Neutrophil (primary cell): ENCODE measurements at regions not wholly inside any gene's neighbourhood (a gene's known extent, or its start where the extent isn't known, plus 50 kb on each side); places are given as distances from the start of the nearest gene placed in this dataset.

Source experiments
- H3K27ac ChIP-seq: fragments of 200-600 bp; sonication (generic); 2 replicates; pipeline ENCODE4 v1.5.1; 2016; ENCODE audit warnings: mild to moderate bottlenecking, moderate library complexity
- H3K27me3 ChIP-seq: fragments of 200-600 bp; sonication (generic); 2 replicates; pipeline ENCODE4 v1.6.0; 2016; ENCODE audit warnings: mild to moderate bottlenecking
- H3K36me3 ChIP-seq: fragments of 200-600 bp; sonication (generic); 2 replicates; pipeline ENCODE4 v1.5.1; 2017
- H3K4me1 ChIP-seq, 2 experiments: fragments of 200-600 bp in 1 of 2; sonication (generic) in 1 of 2; 1 replicate in 1 of 2; 2 replicates in 1 of 2; pipeline versions ENCODE4 v1.5.1 to v1.6.1; 2013 to 2016; ENCODE audit warnings: low read depth in 1 of 2, low read length in 1 of 2, mild to moderate bottlenecking in 1 of 2, moderate library complexity in 1 of 2; ENCODE audit not compliant: control insufficient read depth in 1 of 2, insufficient read depth in 1 of 2
- H3K4me3 ChIP-seq, 2 experiments: fragments of 200-600 bp in 1 of 2; sonication (generic) in 1 of 2; 1 replicate in 1 of 2; 2 replicates in 1 of 2; pipeline ENCODE4 v1.5.1; 2013 to 2016; ENCODE audit warnings: low read depth in 1 of 2, low read length in 1 of 2, mild to moderate bottlenecking in 1 of 2, moderate library complexity in 1 of 2
- H3K9me3 ChIP-seq: fragments of 200-600 bp; sonication (generic); 2 replicates; pipeline ENCODE4 v1.5.1; 2016
- CTCF ChIP-seq: fragments of 200-600 bp; sonication (generic); IDR thresholded peaks from 2 replicates; pipeline ENCODE4 v1.5.1; 2016; ENCODE audit warnings: antibody characterized with exemption

GRCh38 chr4:111213531-111213930, 590.7 kb upstream of the PITX2 start:
- Histone ChIP-seq H3K4me3 (no peak overlapping the region), H3K27me3 (no peaks in the 10 kb centered on the region), H3K9me3 (no peaks in the 10 kb centered on the region), H3K4me1 (no peaks in the 10 kb centered on the region), H3K36me3 (no peaks in the 10 kb centered on the region), H3K27ac (no peak overlapping the region)
- no peak for TF ChIP-seq CTCF

- H3K4me1 ChIP-seq, result no peaks in the 10 kb centered on the region
- no peak overlapping the region for H3K4me3 ChIP-seq
- no peaks in the 10 kb centered on the region for H3K27me3 ChIP-seq
- TF ChIP-seq CTCF, result no peak
- no peaks in the 10 kb centered on the region for H3K9me3 ChIP-seq
- H3K27ac ChIP-seq, result no peak overlapping the region
- H3K36me3 ChIP-seq, result no peaks in the 10 kb centered on the region
These were observed 591.5 kb upstream of the PITX2 start for GRCh38 chr4:111214371-111214770.

DNA sequence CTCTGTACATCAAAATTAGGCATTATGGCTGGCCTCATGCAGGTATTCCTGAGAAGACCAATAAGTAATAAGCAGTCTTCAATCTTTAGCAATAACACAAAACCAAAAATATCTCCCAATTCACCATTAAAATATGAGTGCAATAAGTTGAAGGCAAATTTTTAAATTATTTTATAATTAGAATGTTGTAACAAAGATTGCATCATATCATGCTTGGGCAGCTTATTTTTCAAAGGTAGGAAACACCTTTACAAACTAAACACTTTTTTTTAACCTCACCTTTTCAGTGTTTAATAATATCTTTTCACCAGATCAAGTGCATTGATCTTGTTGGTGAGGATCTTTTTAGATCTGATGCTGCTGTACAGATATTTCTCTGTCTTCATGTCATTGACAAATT, 592.9 kb upstream of the PITX2 start:
- no peak for TF ChIP-seq CTCF
- Histone ChIP-seq H3K27ac (no peak overlapping the region), H3K36me3 (no peaks in the 10 kb centered on the region), H3K4me3 (no peak overlapping the region), H3K27me3 (no peaks in the 10 kb centered on the region), H3K4me1 (no peaks in the 10 kb centered on the region), H3K9me3 (no peaks in the 10 kb centered on the region)

GRCh38 chr4:111216791-111217190, 593.9 kb upstream of the PITX2 start:
- Histone ChIP-seq H3K9me3 (no peaks in the 10 kb centered on the region), H3K4me3 (no peak overlapping the region), H3K27ac (no peak overlapping the region), H3K4me1 (no peaks in the 10 kb centered on the region), H3K27me3 (no peaks in the 10 kb centered on the region), H3K36me3 (no peaks in the 10 kb centered on the region)
- TF ChIP-seq CTCF, result no peak

DNA sequence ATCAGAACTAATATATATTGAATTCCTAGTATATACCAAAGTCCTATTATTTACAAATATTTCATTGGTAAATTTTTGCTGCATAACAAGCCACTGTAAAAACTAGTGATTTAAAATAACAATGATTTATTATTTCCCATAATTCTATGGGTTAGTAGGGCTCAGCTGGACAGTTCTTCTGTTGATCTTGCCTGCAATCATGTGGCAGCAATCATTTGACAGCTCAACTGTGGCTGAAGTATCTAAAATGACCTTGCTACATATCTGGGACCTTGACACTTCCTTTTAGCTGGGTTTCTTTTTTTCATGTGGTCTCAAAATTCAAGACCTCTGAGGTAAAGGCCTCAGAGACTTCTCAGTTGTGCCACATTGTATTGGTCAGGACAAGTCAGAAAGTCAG, 598.5 kb upstream of the PITX2 start:
- no peaks in the 10 kb centered on the region for H3K36me3 ChIP-seq
- no peaks in the 10 kb centered on the region for H3K27me3 ChIP-seq
- no peaks in the 10 kb centered on the region for H3K9me3 ChIP-seq
- no peak for TF ChIP-seq CTCF
- H3K4me1 ChIP-seq, result no peaks in the 10 kb centered on the region
- no peak overlapping the region for H3K27ac ChIP-seq
- no peak overlapping the region for H3K4me3 ChIP-seq

- TF ChIP-seq CTCF, result no peak
- Histone ChIP-seq H3K27ac (no peak overlapping the region), H3K27me3 (no peaks in the 10 kb centered on the region), H3K4me3 (no peak overlapping the region), H3K9me3 (no peaks in the 10 kb centered on the region), H3K4me1 (no peaks in the 10 kb centered on the region), H3K36me3 (no peaks in the 10 kb centered on the region)
These were observed 605.5 kb upstream of the PITX2 start for GRCh38 chr4:111228396-111228795.
